BLaER1 (cell line): ENCODE measurements at regions not wholly inside any gene's neighbourhood (a gene's known extent, or its start where the extent isn't known, plus 50 kb on each side); places are given as distances from the start of the nearest gene placed in this dataset.

ENCODE experiments used
- H3K27ac ChIP-seq: shearing (Covaris generic); formaldehyde crosslinking; 2 replicates; pipeline ENCODE4 v1.8.1; 2022
- H3K27me3 ChIP-seq: shearing (Covaris generic); formaldehyde crosslinking; 2 replicates; pipeline ENCODE4 v1.8.1; 2022
- H3K36me3 ChIP-seq: shearing (Covaris generic); formaldehyde crosslinking; 2 replicates; pipeline ENCODE4 v1.8.1; 2022
- H3K4me1 ChIP-seq: shearing (Covaris generic); formaldehyde crosslinking; 2 replicates; pipeline ENCODE4 v1.8.1; 2022
- H3K4me2 ChIP-seq: shearing (Covaris generic); formaldehyde crosslinking; 2 replicates; pipeline ENCODE4 v1.8.1; 2022
- H3K4me3 ChIP-seq: shearing (Covaris generic); formaldehyde crosslinking; 2 replicates; pipeline ENCODE4 v1.8.1; 2022
- H3K9ac ChIP-seq: shearing (Covaris generic); formaldehyde crosslinking; 2 replicates; pipeline ENCODE4 v1.8.1; 2022
- H3K9me3 ChIP-seq: shearing (Covaris generic); formaldehyde crosslinking; 2 replicates; pipeline ENCODE4 v1.8.1; 2022
- H4K20me1 ChIP-seq: shearing (Covaris generic); formaldehyde crosslinking; 2 replicates; pipeline ENCODE4 v1.8.1; 2022
- Cebpa-rat ChIP-seq: shearing (Covaris generic); IDR thresholded peaks from 2 replicates; pipeline ENCODE4 v1.8.1; 2022

GRCh38 chr6:43842231-43842794 is 72.3 kb downstream of the VEGFA start:
- Histone ChIP-seq H3K9ac (no peak overlapping the region), H3K27ac (no peak overlapping the region), H4K20me1 (no peaks in the 10 kb centered on the region), H3K4me1 (peaks cover 6% of the 10 kb centered on the region), H3K4me2 (no peak overlapping the region), H3K27me3 (no peaks in the 10 kb centered on the region), H3K4me3 (no peak overlapping the region), H3K36me3 (no peaks in the 10 kb centered on the region), H3K9me3 (no peaks in the 10 kb centered on the region)
- TF ChIP-seq Cebpa-rat, result no peak

- Histone ChIP-seq H3K4me2 (no peak overlapping the region), H3K27ac (no peak overlapping the region), H3K9ac (no peak overlapping the region), H3K9me3 (no peaks in the 10 kb centered on the region), H3K36me3 (no peaks in the 10 kb centered on the region), H3K27me3 (no peaks in the 10 kb centered on the region), H3K4me1 (peaks cover 6% of the 10 kb centered on the region), H4K20me1 (no peaks in the 10 kb centered on the region), H3K4me3 (no peak overlapping the region)
- no peak for TF ChIP-seq Cebpa-rat
Measured at GRCh38 chr6:43840490-43841218, 70.6 kb downstream of the VEGFA start.

DNA sequence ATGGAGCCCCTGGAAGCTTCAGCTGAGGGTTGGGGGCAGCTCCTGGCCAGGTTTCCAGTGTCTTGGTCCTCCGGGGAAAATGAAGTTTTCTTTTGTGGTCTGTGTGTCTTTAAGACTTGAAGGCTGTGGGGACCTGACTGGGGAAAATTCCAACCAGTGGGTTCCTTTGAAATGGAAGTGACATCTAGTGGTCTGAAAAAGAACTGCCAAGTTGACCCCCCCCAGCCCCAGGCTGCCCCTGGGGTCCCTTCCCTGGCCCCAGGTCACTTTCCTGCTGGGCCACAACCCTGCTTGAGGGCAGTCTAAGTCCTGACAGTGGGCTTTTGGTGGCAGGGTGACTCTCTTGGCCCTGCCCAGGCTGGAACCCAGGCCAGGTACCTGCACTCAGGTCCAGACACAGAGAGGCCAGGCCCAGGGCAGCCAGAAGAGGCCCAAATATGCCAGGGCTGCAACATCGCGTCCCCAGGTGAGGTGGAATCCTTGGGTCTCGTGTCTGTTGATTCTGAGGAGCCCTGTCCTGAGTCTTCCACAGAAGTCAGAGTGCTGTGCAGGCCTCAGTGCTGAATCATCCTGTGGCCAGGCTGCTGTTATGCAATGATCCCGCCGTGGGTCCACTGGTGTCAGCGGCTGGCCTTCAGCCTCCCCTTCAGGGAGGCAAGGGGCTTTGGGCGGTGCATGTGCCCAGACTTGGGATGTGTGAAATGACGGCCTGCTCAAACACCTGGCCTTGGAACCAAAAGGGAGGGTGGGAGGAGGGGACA is 68.4 kb downstream of the VEGFA start:
- no peaks in the 10 kb centered on the region for H3K27me3 ChIP-seq
- no peak overlapping the region for H3K27ac ChIP-seq
- H4K20me1 ChIP-seq, result no peaks in the 10 kb centered on the region
- peaks cover 6% of the 10 kb centered on the region for H3K4me1 ChIP-seq
- no peak overlapping the region for H3K4me3 ChIP-seq
- H3K9ac ChIP-seq, result no peak overlapping the region
- TF ChIP-seq Cebpa-rat, result no peak
- no peaks in the 10 kb centered on the region for H3K9me3 ChIP-seq
- peak overlapping the region; percentile 11; the same call in 1 of the 2 replicates for H3K4me2 ChIP-seq
- no peaks in the 10 kb centered on the region for H3K36me3 ChIP-seq

DNA sequence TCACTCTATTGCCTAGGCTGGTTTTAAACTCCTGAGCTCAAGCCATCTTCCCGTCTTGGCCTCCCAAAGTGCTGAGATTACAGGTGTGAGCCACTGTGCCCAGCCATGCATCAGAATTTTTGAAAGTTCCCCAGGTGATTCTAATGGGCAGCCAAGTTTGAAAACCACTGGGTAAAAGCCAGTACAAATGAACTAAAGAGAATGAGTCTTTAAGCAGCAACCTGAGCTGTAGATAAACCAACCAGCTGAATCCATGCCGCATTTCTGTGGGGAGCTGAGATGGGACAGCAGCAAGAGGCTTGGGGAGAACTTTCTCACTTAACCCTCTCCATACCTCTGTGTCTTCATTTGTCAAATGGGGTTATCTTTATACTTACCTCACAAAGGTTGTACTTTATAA is 67.5 kb downstream of the VEGFA start:
- Histone ChIP-seq H3K9me3 (no peaks in the 10 kb centered on the region), H3K4me2 (no peak overlapping the region; the same call in 1 of the 2 replicates), H3K4me3 (no peak overlapping the region), H3K27ac (no peak overlapping the region), H4K20me1 (no peaks in the 10 kb centered on the region), H3K4me1 (peaks cover 6% of the 10 kb centered on the region), H3K9ac (no peak overlapping the region), H3K27me3 (no peaks in the 10 kb centered on the region), H3K36me3 (no peaks in the 10 kb centered on the region)
- TF ChIP-seq Cebpa-rat, result no peak

- Histone ChIP-seq H3K27ac (no peak overlapping the region), H4K20me1 (no peaks in the 10 kb centered on the region), H3K4me2 (no peak overlapping the region), H3K9ac (no peak overlapping the region), H3K4me1 (peaks cover 6% of the 10 kb centered on the region), H3K36me3 (no peaks in the 10 kb centered on the region), H3K4me3 (no peak overlapping the region), H3K27me3 (no peaks in the 10 kb centered on the region), H3K9me3 (no peaks in the 10 kb centered on the region)
- no peak for TF ChIP-seq Cebpa-rat
Measured at GRCh38 chr6:43836507-43837240, 66.7 kb downstream of the VEGFA start.
